NCI-H1092 (cell line): ENCODE measurements at regions not wholly inside any gene's neighbourhood (a gene's known extent, or its start where the extent isn't known, plus 50 kb on each side); places are given as distances from the start of the nearest gene placed in this dataset.

Experiments used
- DNase-seq: peaks from one replicate; lab custom pipeline; 2025; lab: John Stamatoyannopoulos, UW

DNA sequence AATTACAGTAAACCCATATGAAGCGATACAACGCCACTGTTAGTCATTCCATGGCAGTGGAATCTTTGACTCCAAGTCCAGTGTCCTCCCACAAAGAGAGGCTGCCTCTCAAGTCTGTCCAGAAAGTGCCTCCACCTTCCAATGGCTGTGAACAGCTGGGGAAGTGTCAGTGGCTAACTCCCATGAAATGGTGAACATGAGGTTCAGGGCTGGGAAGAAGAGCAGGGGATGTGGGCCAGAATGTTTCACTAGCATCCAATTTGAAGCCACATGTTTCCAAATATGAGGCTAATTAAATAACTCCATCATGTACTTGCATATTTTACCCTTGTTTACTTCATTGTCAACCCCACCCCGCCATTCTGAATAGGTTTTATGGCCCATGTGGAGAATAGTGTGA, 53.1 kb upstream of the CHST15 start:
- no peak for DNase-seq

DNA sequence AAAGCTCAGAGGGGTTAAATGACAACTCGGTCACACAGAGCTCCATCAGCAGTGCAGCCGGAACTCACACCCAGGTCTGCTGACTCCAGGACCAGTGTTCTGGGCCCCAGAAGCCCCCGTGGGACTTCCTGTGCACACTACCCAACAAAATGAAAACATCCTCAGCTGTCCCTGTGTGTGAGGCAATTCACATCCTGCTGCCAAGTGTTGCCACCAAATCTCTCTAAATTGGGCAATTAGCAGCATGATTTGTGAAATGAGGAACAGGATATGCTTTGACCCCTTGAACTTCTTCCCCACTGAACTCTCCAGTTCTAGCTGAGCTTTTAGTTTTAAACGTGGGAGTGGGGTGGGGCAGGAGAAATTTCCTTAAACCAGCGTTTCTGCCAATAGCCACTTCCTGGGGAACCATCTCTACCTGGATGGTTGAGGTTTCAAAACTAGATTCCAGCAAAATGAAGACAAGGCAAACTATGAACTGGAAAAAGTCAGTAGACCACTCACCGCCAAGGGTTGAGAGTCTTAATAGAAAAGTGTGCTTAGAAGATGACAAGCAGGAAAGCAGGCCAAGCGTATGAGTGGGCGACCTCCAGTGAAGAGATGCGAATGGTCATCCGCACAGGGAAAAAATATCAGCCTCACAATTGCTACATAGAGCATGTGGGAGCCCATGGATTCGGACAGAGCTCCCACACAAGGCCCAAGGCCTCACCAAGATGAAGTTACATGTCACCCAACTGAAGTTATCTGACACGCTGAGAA, 51.9 kb upstream of the CHST15 start:
- DNase-seq, result no peak

DNA sequence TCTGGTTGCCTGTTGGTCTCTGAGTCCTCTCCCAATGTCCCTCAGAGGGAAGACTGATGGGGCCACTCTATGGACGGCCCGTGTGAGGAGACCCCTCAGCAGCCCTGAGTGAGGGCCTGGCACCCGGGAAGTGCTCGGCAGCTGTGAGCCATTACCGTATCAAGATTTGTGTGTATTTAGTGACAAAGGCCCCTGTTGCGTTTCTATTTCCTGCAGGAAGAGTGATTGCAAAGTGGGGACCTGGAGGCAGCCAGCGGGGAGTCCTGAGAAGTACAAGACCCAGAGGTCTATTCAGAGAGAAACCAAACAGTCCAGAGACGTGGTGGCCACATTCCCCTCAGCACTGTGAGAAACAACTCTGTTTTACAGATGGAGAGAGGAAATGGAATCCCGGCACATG, 51.1 kb upstream of the CHST15 start:
- DNase-seq, result no peak

DNA sequence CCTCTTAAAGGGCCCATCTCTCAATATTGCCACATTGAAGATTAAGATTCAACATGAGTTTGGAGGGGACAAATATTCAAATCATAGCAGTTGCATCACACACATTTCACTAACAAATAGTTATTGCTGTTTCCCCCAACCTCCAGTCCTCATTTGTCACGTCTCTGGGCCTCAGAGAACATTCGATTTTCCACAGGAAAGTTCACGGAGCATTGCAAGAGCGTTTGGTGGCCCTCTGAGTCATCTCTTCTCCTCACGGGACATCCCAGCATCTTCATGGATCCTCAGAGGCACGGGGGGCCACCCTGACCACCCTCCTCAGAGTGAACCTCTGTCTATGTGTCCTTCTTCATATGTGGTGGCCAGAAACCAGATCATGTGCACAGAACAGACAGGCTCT, 50.3 kb upstream of the CHST15 start:
- DNase-seq, result no peak
